K562 (cell line): ENCODE measurements at regions not wholly inside any gene's neighbourhood (a gene's known extent, or its start where the extent isn't known, plus 50 kb on each side); places are given as distances from the start of the nearest gene placed in this dataset.

Experiments
- ATAC-seq: fragments of 200-7000 bp; cut with Tn5 transposase; 3 replicates; pipeline ENCODE4 v1.9.1; 2020; ENCODE audit warnings: moderate library complexity
- BruUV-seq: library from RNA; stranded (reverse); fragments of 400-500 nt; replicated peaks from 2 replicates; lab custom pipeline; 2021; lab: Mats Ljungman, UMichigan
- CTCF ChIA-PET: fragments of 300-600 bp; formaldehyde crosslinking; extraction: SDS; loops from one replicate; lab custom pipeline; 2021; ENCODE audit warnings: low intra/inter-chr PET ratio; lab: Yijun Ruan, JAX
- POLR2A ChIA-PET: fragments of 300-600, 350-650 bp; sonication (Branson Sonifier 250); formaldehyde crosslinking; extraction: SDS; loops from one replicate; lab custom pipeline; 2021; ENCODE audit warnings: antibody characterized with exemption, inconsistent platforms; lab: Yijun Ruan, JAX
- DNase-seq, 4 experiments: peaks; one replicate each; pipeline versions ENCODE4 v3.0.0 to v3.0.0-alpha.2; 2011 to 2018; ENCODE audit warnings: low spot score in 3 of 4, mixed read lengths in 3 of 4; ENCODE audit errors: extremely low read depth in 1 of 4
- FAIRE-seq: peaks from 2 replicates; lab custom pipeline; 2011; peaks lifted over from hg19 to GRCh38; lab: Jason Lieb, UNC
- H2AFZ ChIP-seq: 2 replicates; pipeline ENCODE4 v1.6.0; 2011; ENCODE audit warnings: low read depth, low read length, control low read depth, inconsistent platforms
- H3K27ac ChIP-seq: fragments of 200-600 bp; 3 replicates; pipeline ENCODE4 v1.8.0; 2011; ENCODE audit warnings: low read depth, mild to moderate bottlenecking, control low read depth, inconsistent platforms, low read length, moderate library complexity, mixed read lengths; ENCODE audit errors: extremely low read depth
- H3K27me3 ChIP-seq, 2 experiments: fragments of 300-600 bp in 1 of 2; 2 replicates in 1 of 2; 3 replicates in 1 of 2; pipeline versions ENCODE4 v1.6.0 to v1.8.0; 2011; ENCODE audit warnings: inconsistent platforms in 2 of 2, low read length in 2 of 2, mild to moderate bottlenecking in 1 of 2, mixed read lengths in 1 of 2, moderate library complexity in 1 of 2; ENCODE audit not compliant: control insufficient read depth in 2 of 2, insufficient read depth in 2 of 2
- H3K36me3 ChIP-seq: fragments of 300-600 bp; 3 replicates; pipeline ENCODE4 v1.8.0; 2011; ENCODE audit warnings: mild to moderate bottlenecking, low read length, inconsistent platforms; ENCODE audit not compliant: control insufficient read depth, insufficient read depth
- H3K4me1 ChIP-seq, 2 experiments: fragments of 200-600 bp in 1 of 2; replicated peaks in 1 of 2; 2 replicates in 1 of 2; 3 replicates in 1 of 2; pipeline versions ENCODE4 v1.5.1 to v1.8.0; 2011; ENCODE audit warnings: inconsistent platforms in 2 of 2, low read length in 2 of 2, mild to moderate bottlenecking in 1 of 2, mixed read lengths in 1 of 2, moderate library complexity in 1 of 2; ENCODE audit not compliant: control insufficient read depth in 2 of 2, insufficient read depth in 2 of 2
- H3K4me2 ChIP-seq: 2 replicates; pipeline ENCODE4 v1.6.1; 2011; ENCODE audit warnings: low read length, control low read depth, inconsistent platforms, mixed read lengths; ENCODE audit not compliant: insufficient read depth
- H3K4me3 ChIP-seq: fragments of 200-600 bp; sonication (generic), shearing (Covaris generic); 2 replicates; pipeline ENCODE4 v1.5.1; 2016; ENCODE audit warnings: control low read depth, inconsistent platforms
- H3K79me2 ChIP-seq: fragments of 200-600 bp; 3 replicates; pipeline ENCODE4 v1.8.0; 2011; ENCODE audit warnings: low read length, inconsistent platforms; ENCODE audit not compliant: control insufficient read depth, insufficient read depth
- H3K9ac ChIP-seq, 2 experiments: 2 replicates each; pipeline versions ENCODE4 v1.6.0 to v1.6.1; 2011; ENCODE audit warnings: low read depth in 2 of 2, low read length in 2 of 2, control low read depth in 1 of 2, inconsistent platforms in 1 of 2, mild to moderate bottlenecking in 1 of 2, mixed read lengths in 1 of 2; ENCODE audit not compliant: insufficient read depth in 1 of 2
- H3K9me1 ChIP-seq: one replicate; pipeline ENCODE4 v1.6.0; 2011; ENCODE audit warnings: inconsistent platforms, mild to moderate bottlenecking, low read length, moderate library complexity; ENCODE audit not compliant: control insufficient read depth, insufficient read depth
- H3K9me3 ChIP-seq: replicated peaks from 2 replicates; pipeline ENCODE4 v1.5.1; 2011; ENCODE audit warnings: low read depth, low read length, inconsistent platforms; ENCODE audit not compliant: control insufficient read depth, insufficient read depth
- H4K20me1 ChIP-seq: replicated peaks from 2 replicates; pipeline ENCODE4 v1.6.1; 2011; ENCODE audit warnings: low read length, inconsistent platforms, mixed read lengths; ENCODE audit not compliant: control insufficient read depth, insufficient read depth
- EP300 ChIP-seq: IDR thresholded peaks from 2 replicates; pipeline ENCODE4 v1.6.1; 2012; ENCODE audit warnings: low read length, improper control_type of control experiment
- HNRNPUL1 ChIP-seq: fragments of 200-400 bp; formaldehyde crosslinking; IDR thresholded peaks from 2 replicates; pipeline ENCODE4 v1.6.1; 2017; ENCODE audit warnings: low read length
- NRF1 ChIP-seq, 2 experiments: fragments of 450-650 bp; IDR thresholded peaks in 1 of 2; conservative IDR thresholded peaks in 1 of 2; 2 replicates each; pipeline ENCODE4 v1.6.1; 2014; ENCODE audit warnings: mild to moderate bottlenecking in 2 of 2
- PHF8 ChIP-seq: fragments of 200-600 bp; sonication (generic); IDR thresholded peaks from 2 replicates; pipeline ENCODE4 v1.6.1; 2012; ENCODE audit warnings: mixed run types, mild to moderate bottlenecking, inconsistent platforms, low read length, moderate library complexity, borderline replicate concordance
- ZEB2 ChIP-seq: fragments of 450-650 bp; IDR thresholded peaks from 2 replicates; pipeline ENCODE4 v1.6.1; 2016
- ZNF175 ChIP-seq: fragments of 200-800 bp; sonication (Bioruptor generic); IDR thresholded peaks from 2 replicates; pipeline ENCODE4 v1.6.1; 2016; ENCODE audit warnings: low read depth, mild to moderate bottlenecking, missing genetic modification characterization, missing compliant biosample characterization
- ZNF347 ChIP-seq: fragments of 450-650 bp; formaldehyde crosslinking; IDR thresholded peaks from 2 replicates; pipeline ENCODE4 v1.4.0; 2020; ENCODE audit warnings: low read depth, mild to moderate bottlenecking, moderate library complexity
- WGBS: fragments of 100-300 bp; shearing (Covaris generic); methylation state at CpG from one replicate; pipeline ENCODE4 v1.1.6; 2016; ENCODE audit warnings: low coverage, mixed read lengths; ENCODE audit not compliant: insufficient coverage; ENCODE audit errors: missing lambda C conversion rate; 5-methylcytosine and 5-hydroxymethylcytosine counted together
- in situ Hi-C: fragments of 300-500 bp; cut with MboI; formaldehyde crosslinking; loops from 4 replicates; pipeline ENCODE4 v1.15.0; 2018; ENCODE audit warnings: inconsistent platforms, mixed read lengths
- intact Hi-C: fragments of 100-400 bp; cut with micrococcal nuclease; formaldehyde crosslinking; loops from 2 replicates; pipeline ENCODE4 v1.14.2; 2022
- TF ChIP-seq, protein P1 (sequence below): fragments of 450-650 bp; formaldehyde crosslinking; IDR thresholded peaks from 2 replicates; pipeline ENCODE4 v1.4.0; 2022; ENCODE audit warnings: missing genetic modification characterization
- TF ChIP-seq, protein P2 (sequence below): fragments of 250-450 bp; sonication (Bioruptor Pico); IDR thresholded peaks from 2 replicates; pipeline ENCODE4 v1.8.0; 2021; ENCODE audit warnings: moderate library complexity, mild to moderate bottlenecking, inconsistent platforms

DNA sequence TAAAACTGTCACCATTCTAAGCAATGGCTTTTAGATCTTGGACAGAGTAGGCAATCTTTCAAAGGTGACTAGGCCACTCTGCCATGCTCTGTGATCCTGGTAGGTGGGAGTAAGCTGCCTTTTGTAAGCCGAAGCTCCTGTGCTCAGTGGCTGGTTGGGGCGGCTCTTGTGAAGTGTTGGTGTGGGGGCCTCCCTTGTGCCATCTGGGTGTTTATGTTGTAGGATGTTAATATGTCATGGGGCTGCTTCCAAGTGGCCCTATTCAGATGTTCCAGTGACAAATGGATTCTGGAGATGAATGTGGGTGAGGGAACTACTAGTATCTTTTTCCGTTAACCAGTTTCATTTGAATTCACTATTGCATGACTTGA, 116.8 kb upstream of the SPRED2 start:
- no peaks in the 10 kb centered on the region for H4K20me1 ChIP-seq
- POLR2A ChIA-PET = interaction anchor here (1.2 to 3.1 kb wide), 3 partner anchors 9 to 121 kb away, joined by 3 to 14 read pairs (median 7); no protein-coding TSS in a partner anchor
- H3K27me3 ChIP-seq = no peaks in the 10 kb centered on the region
- no peak for DNase-seq
- WGBS = 82% methylated on average over 3 of the region's 3 CpGs
- TF ChIP-seq NRF1 (conservative IDR thresholded peaks at IDR 0.05 in 1 of 2, IDR thresholded peaks at IDR 0.05 in 1 of 2) = no peak
- TF ChIP-seq, protein P1, sequence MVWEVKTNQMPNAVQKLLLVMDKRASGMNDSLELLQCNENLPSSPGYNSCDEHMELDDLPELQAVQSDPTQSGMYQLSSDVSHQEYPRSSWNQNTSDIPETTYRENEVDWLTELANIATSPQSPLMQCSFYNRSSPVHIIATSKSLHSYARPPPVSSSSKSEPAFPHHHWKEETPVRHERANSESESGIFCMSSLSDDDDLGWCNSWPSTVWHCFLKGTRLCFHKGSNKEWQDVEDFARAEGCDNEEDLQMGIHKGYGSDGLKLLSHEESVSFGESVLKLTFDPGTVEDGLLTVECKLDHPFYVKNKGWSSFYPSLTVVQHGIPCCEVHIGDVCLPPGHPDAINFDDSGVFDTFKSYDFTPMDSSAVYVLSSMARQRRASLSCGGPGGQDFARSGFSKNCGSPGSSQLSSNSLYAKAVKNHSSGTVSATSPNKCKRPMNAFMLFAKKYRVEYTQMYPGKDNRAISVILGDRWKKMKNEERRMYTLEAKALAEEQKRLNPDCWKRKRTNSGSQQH (CRISPR knock-in tag) = no peak
- no peak for TF ChIP-seq ZNF347
- TF ChIP-seq, protein P2, sequence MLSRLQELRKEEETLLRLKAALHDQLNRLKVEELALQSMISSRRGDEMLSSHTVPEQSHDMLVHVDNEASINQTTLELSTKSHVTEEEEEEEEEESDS (CRISPR knock-in tag) = no peak
- no peak for TF ChIP-seq ZNF175 (CRISPR knock-in tag)
- TF ChIP-seq ZEB2 = no peak
- no peak for TF ChIP-seq EP300
- no peak for TF ChIP-seq HNRNPUL1
- no peak for TF ChIP-seq PHF8
- TF ChIP-seq, all 486 proteins: peak for 0
- Histone ChIP-seq H3K9ac (no peak overlapping the region), H3K79me2 (no peaks in the 10 kb centered on the region), H3K36me3 (no peaks in the 10 kb centered on the region), H3K4me2 (no peak overlapping the region), H3K4me3 (no peak overlapping the region), H3K4me1 (peaks cover 3 to 7% of the 10 kb centered on the region in 2 experiments; a peak in 4 of 5 replicates), H3K9me1 (no peaks in the 10 kb centered on the region), H2AFZ (no peak overlapping the region), H3K9me3 (no peaks in the 10 kb centered on the region), H3K27ac (no peak overlapping the region)
- ATAC-seq (no peak), FAIRE-seq (no peak)
- in situ Hi-C loops (loop anchor here (5.0 kb wide), 1 partner anchor 287 kb away; no protein-coding TSS in a partner anchor), intact Hi-C loops (no loop called here)
- CTCF ChIA-PET = no interaction called here
- no TSS peak for BruUV-seq
